Astrocyte of the spinal cord (primary cell): ENCODE measurements at regions not wholly inside any gene's neighbourhood (a gene's known extent, or its start where the extent isn't known, plus 50 kb on each side); places are given as distances from the start of the nearest gene placed in this dataset.

Experiments
- DNase-seq: peaks from one replicate; pipeline ENCODE4 v3.0.0; 2011; ENCODE audit warnings: low read depth, low spot score
- H3K4me3 ChIP-seq: 2 replicates; pipeline ENCODE4 v1.5.1; 2011; ENCODE audit warnings: low read depth, mild to moderate bottlenecking, low read length, moderate library complexity
- in situ Hi-C: cut with HindIII; loops from 2 replicates; pipeline ENCODE4 v1.10.0; 2017; ENCODE audit warnings: low sequenced_read_pairs
- TF ChIP-seq, protein P1 (sequence below): IDR thresholded peaks from 2 replicates; pipeline ENCODE4 v1.5.1; 2012; ENCODE audit warnings: low read depth, mild to moderate bottlenecking, low read length, inconsistent platforms

DNA sequence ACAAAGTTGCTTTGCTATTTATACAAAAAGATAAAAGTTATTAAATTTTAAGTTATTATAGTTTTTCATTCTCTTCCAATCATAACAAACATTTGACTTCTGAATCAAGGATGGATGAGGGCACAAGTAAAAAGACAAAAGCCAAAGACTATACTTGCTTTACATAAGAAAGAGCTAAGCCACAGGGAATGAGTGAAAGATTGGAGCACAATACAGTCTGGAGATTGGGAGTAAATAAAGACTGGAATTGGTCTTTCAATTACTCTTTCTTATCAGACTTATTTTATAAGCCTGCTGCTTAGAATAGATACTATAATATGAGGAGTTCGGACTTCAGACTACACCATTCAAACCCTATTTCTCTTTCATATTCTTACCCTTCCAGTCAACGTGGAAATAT, 1874.1 kb upstream of the PRR20A start:
- in situ Hi-C loops = no loop called here
- DNase-seq = no peak
- no peak overlapping the region for H3K4me3 ChIP-seq
- TF ChIP-seq, protein P1, sequence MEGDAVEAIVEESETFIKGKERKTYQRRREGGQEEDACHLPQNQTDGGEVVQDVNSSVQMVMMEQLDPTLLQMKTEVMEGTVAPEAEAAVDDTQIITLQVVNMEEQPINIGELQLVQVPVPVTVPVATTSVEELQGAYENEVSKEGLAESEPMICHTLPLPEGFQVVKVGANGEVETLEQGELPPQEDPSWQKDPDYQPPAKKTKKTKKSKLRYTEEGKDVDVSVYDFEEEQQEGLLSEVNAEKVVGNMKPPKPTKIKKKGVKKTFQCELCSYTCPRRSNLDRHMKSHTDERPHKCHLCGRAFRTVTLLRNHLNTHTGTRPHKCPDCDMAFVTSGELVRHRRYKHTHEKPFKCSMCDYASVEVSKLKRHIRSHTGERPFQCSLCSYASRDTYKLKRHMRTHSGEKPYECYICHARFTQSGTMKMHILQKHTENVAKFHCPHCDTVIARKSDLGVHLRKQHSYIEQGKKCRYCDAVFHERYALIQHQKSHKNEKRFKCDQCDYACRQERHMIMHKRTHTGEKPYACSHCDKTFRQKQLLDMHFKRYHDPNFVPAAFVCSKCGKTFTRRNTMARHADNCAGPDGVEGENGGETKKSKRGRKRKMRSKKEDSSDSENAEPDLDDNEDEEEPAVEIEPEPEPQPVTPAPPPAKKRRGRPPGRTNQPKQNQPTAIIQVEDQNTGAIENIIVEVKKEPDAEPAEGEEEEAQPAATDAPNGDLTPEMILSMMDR = no peak

DNA sequence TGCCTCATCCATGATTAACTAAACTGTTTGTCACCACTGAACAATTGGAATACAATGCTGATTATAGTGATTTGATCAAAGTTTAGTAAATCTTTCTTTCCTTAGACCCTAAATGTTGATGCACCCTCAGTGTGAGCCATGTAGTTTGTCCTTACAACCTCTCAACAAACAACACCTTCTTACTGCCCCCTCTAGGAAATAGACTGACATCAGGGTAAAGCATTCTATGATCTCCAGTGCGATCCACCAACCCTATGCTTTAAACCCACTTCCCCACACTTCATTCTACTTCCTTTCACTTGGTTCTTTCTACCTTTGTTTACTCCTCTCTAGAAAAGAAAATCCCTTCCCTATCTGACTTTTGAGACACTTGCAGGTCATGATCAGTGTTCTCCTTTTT, 1842.5 kb upstream of the PRR20A start:
- no peak for DNase-seq
- TF ChIP-seq, protein P1 = no peak
- H3K4me3 ChIP-seq = no peak overlapping the region
- in situ Hi-C loops = no loop called here

DNA sequence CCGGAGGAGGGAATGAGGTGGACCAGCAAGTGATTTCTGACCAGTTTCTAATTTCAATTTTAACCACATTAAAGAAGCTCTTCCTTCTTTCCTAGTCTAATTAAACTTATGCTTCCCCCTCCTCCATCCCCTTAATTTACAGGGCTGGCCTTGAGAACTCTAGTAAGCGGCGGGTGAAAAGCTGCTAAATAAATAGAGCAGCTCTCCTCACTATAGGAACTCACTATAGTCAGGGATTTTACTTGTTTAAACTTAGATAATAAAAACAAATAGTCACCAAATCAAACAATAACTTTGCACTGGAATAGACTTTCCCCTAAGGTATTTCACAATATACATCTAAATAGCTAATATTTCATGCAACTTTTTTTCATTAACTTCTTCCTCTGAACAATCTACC, 1838.2 kb upstream of the PRR20A start:
- TF ChIP-seq, protein P1 = no peak
- no peak overlapping the region for H3K4me3 ChIP-seq
- in situ Hi-C loops = no loop called here
- no peak for DNase-seq

DNA sequence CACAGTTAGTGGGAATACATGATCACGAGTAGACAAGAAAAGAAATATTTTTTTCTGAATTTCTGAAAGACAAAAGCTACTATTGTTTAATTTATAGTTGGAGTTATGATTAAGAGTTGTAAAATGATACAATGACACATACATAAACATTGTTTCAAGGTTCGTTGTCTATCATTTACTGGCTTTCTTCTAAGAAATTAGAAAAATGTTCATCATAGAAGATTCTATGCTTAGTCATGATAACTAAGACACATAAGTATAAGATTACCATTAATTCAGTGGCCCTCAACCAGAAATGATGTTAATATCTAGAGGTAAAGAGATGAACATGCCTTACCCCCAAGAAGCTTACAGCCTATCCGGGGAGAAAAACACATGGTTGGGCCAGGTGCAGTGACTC, 1832.8 kb upstream of the PRR20A start:
- DNase-seq = no peak
- H3K4me3 ChIP-seq = no peak overlapping the region
- TF ChIP-seq, protein P1 = no peak
- in situ Hi-C loops = no loop called here

DNA sequence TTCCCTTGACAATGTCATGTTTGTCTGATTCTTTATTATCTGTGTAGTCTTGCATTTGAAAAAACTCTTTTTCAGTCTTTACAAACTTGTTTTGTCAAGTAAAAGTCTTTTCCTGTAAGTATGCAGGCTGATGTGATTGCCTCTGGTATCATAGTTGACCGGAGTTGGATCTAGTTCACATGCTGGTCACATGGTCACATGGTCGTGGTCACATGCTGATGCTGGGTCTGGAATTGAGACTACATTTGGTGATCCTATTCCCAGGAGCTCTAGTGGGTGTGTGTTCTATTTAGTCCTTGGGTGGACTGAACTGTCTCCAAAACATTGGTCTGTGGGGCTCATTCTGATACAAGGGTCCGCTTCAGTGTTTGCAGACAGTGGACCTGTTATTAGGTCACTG, 1798.8 kb upstream of the PRR20A start:
- DNase-seq = no peak
- H3K4me3 ChIP-seq = no peak overlapping the region
- in situ Hi-C loops = no loop called here
- TF ChIP-seq, protein P1 = no peak

DNA sequence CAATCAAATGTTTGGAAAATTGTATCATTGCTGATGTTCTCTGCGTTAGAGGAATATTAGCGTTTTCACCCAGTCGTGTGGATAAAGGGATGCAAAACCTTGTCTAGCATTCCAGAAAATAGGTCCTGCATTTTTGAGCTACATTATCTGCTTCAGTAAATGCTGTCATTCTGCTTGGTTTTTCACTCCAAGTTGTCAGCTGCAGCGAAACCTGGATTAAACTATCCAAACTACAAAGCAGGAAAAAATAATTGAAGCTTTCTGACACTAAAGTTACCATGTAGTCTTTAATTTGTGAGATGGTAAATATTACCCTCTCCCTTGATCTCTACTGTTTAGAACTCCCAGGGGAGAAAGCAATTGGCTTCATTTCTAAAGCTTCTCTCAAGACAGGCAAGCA, 1795.5 kb upstream of the PRR20A start:
- in situ Hi-C loops = no loop called here
- TF ChIP-seq, protein P1 = no peak
- H3K4me3 ChIP-seq = no peak overlapping the region
- no peak for DNase-seq

DNA sequence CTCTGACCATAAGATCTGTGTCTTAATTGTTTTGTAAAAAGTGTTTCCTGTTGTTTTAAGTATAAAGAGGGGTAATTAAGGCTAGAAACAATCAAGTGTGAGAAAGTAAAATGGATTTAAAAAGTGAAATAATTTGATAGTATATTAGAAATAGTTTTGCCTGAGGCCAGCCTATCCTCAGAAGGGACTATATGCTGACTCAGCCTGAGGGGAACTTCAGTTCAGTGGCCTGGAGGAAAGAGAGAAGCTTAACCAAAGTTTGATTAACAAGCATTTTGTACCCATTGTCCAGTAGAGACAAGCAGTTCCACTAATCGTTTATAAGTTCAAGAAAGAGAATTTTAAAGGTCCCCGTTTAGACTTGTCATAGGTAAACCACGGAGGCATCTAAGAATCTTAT, 1793.2 kb upstream of the PRR20A start:
- in situ Hi-C loops = no loop called here
- TF ChIP-seq, protein P1 = no peak
- DNase-seq = no peak
- no peak overlapping the region for H3K4me3 ChIP-seq
